CD4-positive, alpha-beta memory T cell (primary cell): ENCODE measurements at regions not wholly inside any gene's neighbourhood (a gene's known extent, or its start where the extent isn't known, plus 50 kb on each side); places are given as distances from the start of the nearest gene placed in this dataset.
"Not testable (repeated sequence)": the region's sequence is repeated elsewhere in the genome, so short reads cannot be mapped to it uniquely, and the experiment has no call there.

Experiments used
- CTCF ChIA-PET: fragments of 350-600 bp; sonication (Branson Sonifier 250); formaldehyde crosslinking; loops from one replicate; lab custom pipeline; 2021; ENCODE audit warnings: inconsistent platforms; ENCODE audit not compliant: partially characterized antibody; lab: Charles Lee
- POLR2A ChIA-PET: fragments of 350-600 bp; sonication (Branson Sonifier 250); formaldehyde crosslinking; loops from one replicate; lab custom pipeline; 2021; ENCODE audit not compliant: partially characterized antibody; lab: Charles Lee
- DNase-seq, 5 donors: peaks; one replicate each; pipeline versions ENCODE4 v3.0.0 to v3.0.0-alpha.2; 2020 to 2022; ENCODE audit warnings: mixed read lengths in 1 of 5
- H3K27ac ChIP-seq: one replicate; pipeline ENCODE4 v1.7.0; 2013; ENCODE audit warnings: low read depth, low read length
- H3K27me3 ChIP-seq: 2 replicates; pipeline ENCODE4 v1.7.0; 2013; ENCODE audit warnings: mild to moderate bottlenecking, low read length, moderate library complexity; ENCODE audit not compliant: insufficient read depth
- H3K36me3 ChIP-seq: 2 replicates; pipeline ENCODE4 v1.7.0; 2013; ENCODE audit warnings: mild to moderate bottlenecking, low read length, moderate library complexity; ENCODE audit not compliant: insufficient read depth
- H3K4me1 ChIP-seq: 2 replicates; pipeline ENCODE4 v1.7.0; 2013; ENCODE audit warnings: mild to moderate bottlenecking, low read length, moderate library complexity; ENCODE audit not compliant: insufficient read depth
- H3K4me3 ChIP-seq, 2 donors: one replicate each; pipeline ENCODE4 v1.7.0; 2013; ENCODE audit warnings: low read length in 2 of 2, mild to moderate bottlenecking in 1 of 2
- H3K9me3 ChIP-seq, 2 donors: one replicate each; pipeline ENCODE4 v1.7.0; 2013; ENCODE audit warnings: low read length in 2 of 2, control low read depth in 1 of 2; ENCODE audit not compliant: control insufficient read depth in 1 of 2
- H3K27ac Mint-ChIP-seq, 7 donors: one replicate each; pipeline ENCODE4 v1.8.0; 2020 to 2021; ENCODE audit warnings: mixed read lengths in 7 of 7, mild to moderate bottlenecking in 6 of 7, inconsistent platforms in 3 of 7, moderate library complexity in 3 of 7
- H3K27me3 Mint-ChIP-seq, 2 donors: one replicate each; pipeline ENCODE4 v1.8.0; 2020 to 2021; ENCODE audit warnings: mixed read lengths in 2 of 2
- H3K36me3 Mint-ChIP-seq, 2 donors: one replicate each; pipeline ENCODE4 v1.8.0; 2020 to 2021; ENCODE audit warnings: mixed read lengths in 2 of 2, inconsistent platforms in 1 of 2, mild to moderate bottlenecking in 1 of 2
- H3K4me1 Mint-ChIP-seq, 4 donors: one replicate each; pipeline ENCODE4 v1.8.0; 2020 to 2021; ENCODE audit warnings: mixed read lengths in 4 of 4, mild to moderate bottlenecking in 1 of 4
- H3K4me3 Mint-ChIP-seq, 8 donors: one replicate each; pipeline ENCODE4 v1.8.0; 2020 to 2021; ENCODE audit warnings: mixed read lengths in 8 of 8, mild to moderate bottlenecking in 7 of 8, moderate library complexity in 6 of 8, inconsistent platforms in 3 of 8
- H3K9me3 Mint-ChIP-seq, 8 donors: one replicate each; pipeline ENCODE4 v1.8.0; 2020 to 2021; ENCODE audit warnings: mixed read lengths in 8 of 8, mild to moderate bottlenecking in 5 of 8, inconsistent platforms in 3 of 8, moderate library complexity in 1 of 8
- intact Hi-C: fragments of 100-400 bp; cut with micrococcal nuclease; formaldehyde crosslinking; loops from one replicate; pipeline ENCODE4 v1.15.1; 2023

- intact Hi-C loops, H3K27ac ChIP-seq, H3K9me3 ChIP-seq, H3K36me3 Mint-ChIP-seq, POLR2A ChIA-PET, H3K4me3 Mint-ChIP-seq, DNase-seq, H3K27ac Mint-ChIP-seq, H3K4me1 ChIP-seq, H3K4me3 ChIP-seq, H3K27me3 ChIP-seq, H3K4me1 Mint-ChIP-seq, H3K36me3 ChIP-seq, H3K27me3 Mint-ChIP-seq, CTCF ChIA-PET: not testable (repeated sequence)
- H3K9me3 Mint-ChIP-seq = peaks cover 2 to 27% (median 6%) of the 10 kb centered on the region in 8 donors
Observed at GRCh38 chr4:137942015-137942515, 300.1 kb downstream of the SLC7A11 start.

GRCh38 chr4:137934911-137935310, 307.2 kb downstream of the SLC7A11 start:
- H3K27ac Mint-ChIP-seq = no peak overlapping the region
- Histone ChIP-seq H3K27me3 (no peaks in the 10 kb centered on the region), H3K4me1 (no peaks in the 10 kb centered on the region), H3K9me3 (no peaks in the 10 kb centered on the region), H3K27ac (no peak overlapping the region), H3K4me3 (no peak overlapping the region), H3K36me3 (no peaks in the 10 kb centered on the region)
- H3K4me3 Mint-ChIP-seq = no peak overlapping the region
- ChIA-PET CTCF (no interaction called here), POLR2A (no interaction called here)
- no peaks in the 10 kb centered on the region for H3K27me3 Mint-ChIP-seq
- no peak for DNase-seq
- intact Hi-C loops = no loop called here
- H3K4me1 Mint-ChIP-seq = no peaks in the 10 kb centered on the region
- H3K9me3 Mint-ChIP-seq = peaks cover under 1 to 18% (median 4%) of the 10 kb centered on the region in 8 donors
- no peaks in the 10 kb centered on the region for H3K36me3 Mint-ChIP-seq

- H3K4me1 ChIP-seq = no peaks in the 10 kb centered on the region
- H3K9me3 ChIP-seq = no peaks in the 10 kb centered on the region
- H3K36me3 Mint-ChIP-seq = no peaks in the 10 kb centered on the region
- no peaks in the 10 kb centered on the region for H3K27me3 Mint-ChIP-seq
- no peaks in the 10 kb centered on the region for H3K4me1 Mint-ChIP-seq
- H3K27me3 ChIP-seq = no peaks in the 10 kb centered on the region
- no peak overlapping the region for H3K27ac ChIP-seq
- H3K4me3 Mint-ChIP-seq = no peak overlapping the region
- no peak overlapping the region for H3K27ac Mint-ChIP-seq
- POLR2A ChIA-PET = no interaction called here
- intact Hi-C loops = no loop called here
- CTCF ChIA-PET = no interaction called here
- no peak overlapping the region for H3K4me3 ChIP-seq
- no peaks in the 10 kb centered on the region for H3K36me3 ChIP-seq
- DNase-seq = no peak
- H3K9me3 Mint-ChIP-seq = peaks cover 0 to 16% (median 3%) of the 10 kb centered on the region in 8 donors
Observed at GRCh38 chr4:137934046-137934445, 308.1 kb downstream of the SLC7A11 start.

- no peaks in the 10 kb centered on the region for H3K36me3 ChIP-seq
- Mint-ChIP-seq H3K36me3 (no peaks in the 10 kb centered on the region), H3K27ac (no peak overlapping the region), H3K4me3 (no peak overlapping the region), H3K9me3 (peaks cover 0 to 7% (median 5%) of the 10 kb centered on the region in 8 donors), H3K4me1 (no peaks in the 10 kb centered on the region), H3K27me3 (no peaks in the 10 kb centered on the region)
- H3K27me3 ChIP-seq = no peaks in the 10 kb centered on the region
- no peak overlapping the region for H3K27ac ChIP-seq
- no peak for DNase-seq
- ChIA-PET POLR2A (no interaction called here), CTCF (no interaction called here)
- no peak overlapping the region for H3K4me3 ChIP-seq
- H3K4me1 ChIP-seq = no peaks in the 10 kb centered on the region
- no peaks in the 10 kb centered on the region for H3K9me3 ChIP-seq
- intact Hi-C loops = no loop called here
Observed at GRCh38 chr4:137927972-137928371, 314.2 kb downstream of the SLC7A11 start.

- no peaks in the 10 kb centered on the region for H3K36me3 ChIP-seq
- Mint-ChIP-seq H3K9me3 (peaks cover 0 to 23% (median 6%) of the 10 kb centered on the region in 8 donors), H3K4me3 (no peak overlapping the region), H3K27ac (no peak overlapping the region), H3K4me1 (no peaks in the 10 kb centered on the region), H3K36me3 (no peaks in the 10 kb centered on the region), H3K27me3 (no peaks in the 10 kb centered on the region)
- no peaks in the 10 kb centered on the region for H3K27me3 ChIP-seq
- H3K27ac ChIP-seq = no peak overlapping the region
- H3K9me3 ChIP-seq = no peaks in the 10 kb centered on the region
- ChIA-PET CTCF (no interaction called here), POLR2A (no interaction called here)
- H3K4me1 ChIP-seq = no peaks in the 10 kb centered on the region
- intact Hi-C loops = no loop called here
- DNase-seq = no peak
- no peak overlapping the region for H3K4me3 ChIP-seq
Observed at GRCh38 chr4:137923494-137923893, 318.7 kb downstream of the SLC7A11 start.

GRCh38 chr4:137922721-137923120, 319.4 kb downstream of the SLC7A11 start:
- Mint-ChIP-seq H3K27me3 (no peaks in the 10 kb centered on the region), H3K4me3 (no peak overlapping the region), H3K9me3 (peaks cover 0 to 23% (median 5%) of the 10 kb centered on the region in 8 donors), H3K27ac (no peak overlapping the region), H3K36me3 (no peaks in the 10 kb centered on the region), H3K4me1 (no peaks in the 10 kb centered on the region)
- Histone ChIP-seq H3K27me3 (no peaks in the 10 kb centered on the region), H3K4me1 (no peaks in the 10 kb centered on the region), H3K36me3 (no peaks in the 10 kb centered on the region), H3K9me3 (no peaks in the 10 kb centered on the region), H3K4me3 (no peak overlapping the region), H3K27ac (no peak overlapping the region)
- ChIA-PET POLR2A (no interaction called here), CTCF (no interaction called here)
- no peak for DNase-seq
- intact Hi-C loops = no loop called here

- CTCF ChIA-PET = interaction anchor here (1.1 kb wide), 1 partner anchor 14 kb away, joined by 5 read pairs; no protein-coding TSS in a partner anchor
- intact Hi-C loops = no loop called here
- POLR2A ChIA-PET = no interaction called here
- Histone ChIP-seq H3K27ac (no peak overlapping the region), H3K9me3 (no peaks in the 10 kb centered on the region), H3K4me1 (no peaks in the 10 kb centered on the region), H3K4me3 (no peak overlapping the region), H3K27me3 (no peaks in the 10 kb centered on the region), H3K36me3 (no peaks in the 10 kb centered on the region)
- Mint-ChIP-seq H3K36me3 (no peaks in the 10 kb centered on the region), H3K9me3 (peaks cover 0 to 9% (median 2%) of the 10 kb centered on the region in 8 donors), H3K27ac (no peak overlapping the region), H3K4me3 (no peak overlapping the region), H3K27me3 (no peaks in the 10 kb centered on the region), H3K4me1 (no peaks in the 10 kb centered on the region)
- DNase-seq = no peak
Observed at GRCh38 chr4:137909529-137910309, 332.4 kb downstream of the SLC7A11 start.
